Kidney (tissue), 13 donors: ENCODE measurements at regions not wholly inside any gene's neighbourhood (a gene's known extent, or its start where the extent isn't known, plus 50 kb on each side); places are given as distances from the start of the nearest gene placed in this dataset.
"Not testable (repeated sequence)": the region's sequence is repeated elsewhere in the genome, so short reads cannot be mapped to it uniquely, and the experiment has no call there.

Experiments used
- DNase-seq, 5 donors: peaks; one replicate each; pipeline ENCODE4 v3.0.0-alpha.2; 2013 to 2020
- FAIRE-seq: peaks from 2 replicates; lab custom pipeline; 2012; peaks lifted over from hg19 to GRCh38; lab: Jason Lieb, UNC
- H3K27ac ChIP-seq, 2 donors: one replicate each; pipeline ENCODE4 v1.7.0; 2013; ENCODE audit warnings: low read depth in 2 of 2, low read length in 2 of 2, inconsistent platforms in 1 of 2
- H3K27me3 ChIP-seq: one replicate; pipeline ENCODE4 v1.7.1; 2013; ENCODE audit warnings: low read length, inconsistent platforms; ENCODE audit not compliant: control insufficient read depth, insufficient read depth
- H3K36me3 ChIP-seq, 3 donors: one replicate each; pipeline versions ENCODE4 v1.7.0 to v1.7.1; 2013; ENCODE audit warnings: low read length in 3 of 3, control low read depth in 1 of 3, inconsistent platforms in 1 of 3; ENCODE audit not compliant: insufficient read depth in 3 of 3, control insufficient read depth in 2 of 3
- H3K4me1 ChIP-seq, 3 donors: one replicate each; pipeline versions ENCODE4 v1.7.0 to v1.7.1; 2013; ENCODE audit warnings: low read length in 3 of 3, inconsistent platforms in 1 of 3, low read depth in 1 of 3; ENCODE audit not compliant: control insufficient read depth in 2 of 3, insufficient read depth in 2 of 3
- H3K4me3 ChIP-seq, 3 donors: one replicate each; pipeline versions ENCODE4 v1.7.0 to v1.8.1; 2013; ENCODE audit warnings: low read length in 3 of 3, control low read depth in 1 of 3, inconsistent platforms in 1 of 3
- H3K9ac ChIP-seq, 3 donors: one replicate each; pipeline versions ENCODE4 v1.7.0 to v1.7.1; 2013; ENCODE audit warnings: low read length in 3 of 3, control low read depth in 1 of 3, inconsistent platforms in 1 of 3
- H3K9me3 ChIP-seq, 3 donors: one replicate each; pipeline versions ENCODE4 v1.7.0 to v1.7.1; 2013; ENCODE audit warnings: low read length in 3 of 3, control low read depth in 1 of 3, inconsistent platforms in 1 of 3; ENCODE audit not compliant: control insufficient read depth in 2 of 3, insufficient read depth in 1 of 3
- CTCF ChIP-seq: IDR thresholded peaks from 3 replicates; pipeline ENCODE4 v1.5.1; 2012; ENCODE audit warnings: mild to moderate bottlenecking, moderate library complexity, borderline replicate concordance; ENCODE audit not compliant: insufficient read depth; ENCODE audit errors: extremely low read depth
- intact Hi-C: fragments of 100-400 bp; cut with DNase I; formaldehyde crosslinking; loops from one replicate; pipeline ENCODE4 v1.11.1; 2022
- donor health status: control.
- donor health status: control.
- donor health status: control.
- donor health status: control.
- donor health status: control.
- donor health status: DM: yes; HTN: yes; CAD: no.
- donor health status: Normal renal cell carcinoma (clear cell type).

- DNase-seq (no peak), FAIRE-seq (no peak)
- Histone ChIP-seq H3K9me3 (no peaks in the 10 kb centered on the region), H3K4me1 (no peaks in the 10 kb centered on the region), H3K9ac (no peak overlapping the region), H3K36me3 (no peaks in the 10 kb centered on the region), H3K4me3 (no peak overlapping the region), H3K27ac (no peak overlapping the region), H3K27me3 (no peaks in the 10 kb centered on the region)
- intact Hi-C loops: no loop called here
- TF ChIP-seq CTCF: no peak
Observed at GRCh38 chrX:127405946-127406345, 586.4 kb downstream of the PRR32 start.

GRCh38 chrX:127404161-127404560, 584.6 kb downstream of the PRR32 start:
- FAIRE-seq (no peak), DNase-seq (no peak)
- no peak for TF ChIP-seq CTCF

GRCh38 chrX:127400231-127400630, 580.7 kb downstream of the PRR32 start:
- intact Hi-C loops, H3K9me3 ChIP-seq, DNase-seq, H3K9ac ChIP-seq, H3K27ac ChIP-seq, H3K4me1 ChIP-seq, H3K27me3 ChIP-seq, H3K4me3 ChIP-seq, H3K36me3 ChIP-seq, FAIRE-seq: not testable (repeated sequence)

More at GRCh38 chrX:127404161-127404560, 584.6 kb downstream of the PRR32 start:
- H3K4me3 ChIP-seq: no peak overlapping the region
- H3K27me3 ChIP-seq: no peaks in the 10 kb centered on the region
- H3K9ac ChIP-seq: no peak overlapping the region
- no peak overlapping the region for H3K27ac ChIP-seq
- H3K4me1 ChIP-seq: no peaks in the 10 kb centered on the region
- no peaks in the 10 kb centered on the region for H3K9me3 ChIP-seq
- no peaks in the 10 kb centered on the region for H3K36me3 ChIP-seq
- intact Hi-C loops: no loop called here

- intact Hi-C loops: no loop called here
Observed at GRCh38 chrX:127390316-127390715, 570.8 kb downstream of the PRR32 start.

More at GRCh38 chrX:127390316-127390715, 570.8 kb downstream of the PRR32 start:
- Histone ChIP-seq H3K4me3 (no peak overlapping the region), H3K36me3 (no peaks in the 10 kb centered on the region), H3K27ac (no peak overlapping the region), H3K27me3 (no peaks in the 10 kb centered on the region), H3K9ac (no peak overlapping the region), H3K4me1 (no peaks in the 10 kb centered on the region), H3K9me3 (no peaks in the 10 kb centered on the region)
- TF ChIP-seq CTCF: no peak
- DNase-seq (no peak), FAIRE-seq (no peak)
